ENCODE measurements at regions not wholly inside any gene's neighbourhood (a gene's known extent, or its start where the extent isn't known, plus 50 kb on each side); places are given as distances from the start of the nearest gene placed in this dataset.

DNA sequence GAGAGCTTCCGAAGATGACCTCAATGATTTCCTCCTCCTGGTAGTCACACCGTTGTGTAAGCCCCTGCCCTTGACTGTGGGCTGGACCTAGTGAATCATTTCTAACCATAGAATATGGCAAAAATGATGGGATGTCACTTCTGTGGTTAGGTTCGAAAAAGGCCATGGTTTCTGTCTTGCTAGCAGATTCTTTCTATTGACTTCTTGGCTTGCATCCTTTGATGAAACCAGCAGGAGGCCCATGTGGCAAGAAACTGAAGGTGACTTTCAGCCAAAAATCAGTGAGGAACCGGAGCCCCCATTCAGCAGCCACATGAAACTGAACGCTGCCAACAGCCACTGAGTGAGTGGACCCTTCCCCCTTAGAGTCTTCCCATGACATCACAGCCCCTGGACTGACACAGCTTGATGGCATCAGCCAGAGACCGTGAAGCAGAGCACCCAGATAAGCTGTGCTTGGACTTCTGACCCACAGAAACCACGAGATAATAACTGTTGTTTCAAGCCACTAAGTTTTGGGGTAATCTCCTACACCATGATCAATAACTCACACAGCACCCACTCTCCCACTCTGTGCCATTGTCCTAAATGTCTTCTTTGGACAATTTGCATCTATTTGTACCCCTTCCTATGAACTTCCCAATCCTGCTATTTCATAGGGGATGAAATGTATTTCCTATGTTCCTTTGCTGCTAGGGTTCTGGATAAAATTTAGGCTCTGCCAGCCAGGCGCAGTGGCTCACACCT lies 148.0 kb upstream of the STX18 start:
- DNase-seq = no peak
- Histone ChIP-seq H4K20me1 (ENCODE audit: insufficient read depth) (no peaks in the 10 kb centered on the region), H3F3A (replicated peaks; ENCODE audit: insufficient read depth) (no peaks in the 10 kb centered on the region), H2AFZ (ENCODE audit: low read depth) (no peak overlapping the region), H3K9me2 (no peaks in the 10 kb centered on the region), H3K9me3 (no peaks in the 10 kb centered on the region), H3K4me2 (no peak overlapping the region), H3K27me3 (ENCODE audit: insufficient read depth) (no peaks in the 10 kb centered on the region), H3K4me1 (ENCODE audit: control insufficient read depth in 1 of 2, insufficient read depth in 2 of 2, low read depth in 1 of 2, low read length in 1 of 2) (peaks cover 0 to 5% of the 10 kb centered on the region in 2 experiments; a peak in 1 of 4 replicates), H3K36me3 (replicated peaks in 1 of 2; ENCODE audit: control insufficient read depth in 1 of 2, insufficient read depth in 2 of 2, low read length in 1 of 2) (no peaks in the 10 kb centered on the region), H3K79me2 (ENCODE audit: insufficient read depth) (no peaks in the 10 kb centered on the region), H3K9ac (no peak overlapping the region), H3K4me3 (ENCODE audit: low read depth in 2 of 2, low read length in 1 of 2) (no peak overlapping the region), H3K27ac (ENCODE audit: low read depth in 2 of 2, low read length in 1 of 2) (no peak overlapping the region)
- ChIA-PET CTCF (interaction anchor here (0.7 to 1.9 kb wide), 2 partner anchors 171 to 202 kb away, joined by 3 to 5 read pairs; no protein-coding TSS in a partner anchor), POLR2A (no interaction called here)
- TF ChIP-seq, protein P1, sequence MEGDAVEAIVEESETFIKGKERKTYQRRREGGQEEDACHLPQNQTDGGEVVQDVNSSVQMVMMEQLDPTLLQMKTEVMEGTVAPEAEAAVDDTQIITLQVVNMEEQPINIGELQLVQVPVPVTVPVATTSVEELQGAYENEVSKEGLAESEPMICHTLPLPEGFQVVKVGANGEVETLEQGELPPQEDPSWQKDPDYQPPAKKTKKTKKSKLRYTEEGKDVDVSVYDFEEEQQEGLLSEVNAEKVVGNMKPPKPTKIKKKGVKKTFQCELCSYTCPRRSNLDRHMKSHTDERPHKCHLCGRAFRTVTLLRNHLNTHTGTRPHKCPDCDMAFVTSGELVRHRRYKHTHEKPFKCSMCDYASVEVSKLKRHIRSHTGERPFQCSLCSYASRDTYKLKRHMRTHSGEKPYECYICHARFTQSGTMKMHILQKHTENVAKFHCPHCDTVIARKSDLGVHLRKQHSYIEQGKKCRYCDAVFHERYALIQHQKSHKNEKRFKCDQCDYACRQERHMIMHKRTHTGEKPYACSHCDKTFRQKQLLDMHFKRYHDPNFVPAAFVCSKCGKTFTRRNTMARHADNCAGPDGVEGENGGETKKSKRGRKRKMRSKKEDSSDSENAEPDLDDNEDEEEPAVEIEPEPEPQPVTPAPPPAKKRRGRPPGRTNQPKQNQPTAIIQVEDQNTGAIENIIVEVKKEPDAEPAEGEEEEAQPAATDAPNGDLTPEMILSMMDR (IDR thresholded peaks at IDR 0.05) = no peak
- TF ChIP-seq EZH2phosphoT487 (IDR thresholded peaks at IDR 0.05; ENCODE audit: borderline replicate concordance, low read depth) (no peak), SMC3 (IDR thresholded peaks at IDR 0.05; ENCODE audit: low read depth, low read length) (no peak), GABPA (IDR thresholded peaks at IDR 0.05; ENCODE audit: low read depth) (no peak)
- TF ChIP-seq, protein P2, sequence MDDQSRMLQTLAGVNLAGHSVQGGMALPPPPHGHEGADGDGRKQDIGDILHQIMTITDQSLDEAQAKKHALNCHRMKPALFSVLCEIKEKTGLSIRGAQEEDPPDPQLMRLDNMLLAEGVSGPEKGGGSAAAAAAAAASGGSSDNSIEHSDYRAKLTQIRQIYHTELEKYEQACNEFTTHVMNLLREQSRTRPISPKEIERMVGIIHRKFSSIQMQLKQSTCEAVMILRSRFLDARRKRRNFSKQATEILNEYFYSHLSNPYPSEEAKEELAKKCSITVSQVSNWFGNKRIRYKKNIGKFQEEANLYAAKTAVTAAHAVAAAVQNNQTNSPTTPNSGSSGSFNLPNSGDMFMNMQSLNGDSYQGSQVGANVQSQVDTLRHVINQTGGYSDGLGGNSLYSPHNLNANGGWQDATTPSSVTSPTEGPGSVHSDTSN (IDR thresholded peaks at IDR 0.05) = no peak
- WGBS (ENCODE audit: low lambda C conversion rate) = 84% methylated on average over 7 of the region's 8 CpGs

DNA sequence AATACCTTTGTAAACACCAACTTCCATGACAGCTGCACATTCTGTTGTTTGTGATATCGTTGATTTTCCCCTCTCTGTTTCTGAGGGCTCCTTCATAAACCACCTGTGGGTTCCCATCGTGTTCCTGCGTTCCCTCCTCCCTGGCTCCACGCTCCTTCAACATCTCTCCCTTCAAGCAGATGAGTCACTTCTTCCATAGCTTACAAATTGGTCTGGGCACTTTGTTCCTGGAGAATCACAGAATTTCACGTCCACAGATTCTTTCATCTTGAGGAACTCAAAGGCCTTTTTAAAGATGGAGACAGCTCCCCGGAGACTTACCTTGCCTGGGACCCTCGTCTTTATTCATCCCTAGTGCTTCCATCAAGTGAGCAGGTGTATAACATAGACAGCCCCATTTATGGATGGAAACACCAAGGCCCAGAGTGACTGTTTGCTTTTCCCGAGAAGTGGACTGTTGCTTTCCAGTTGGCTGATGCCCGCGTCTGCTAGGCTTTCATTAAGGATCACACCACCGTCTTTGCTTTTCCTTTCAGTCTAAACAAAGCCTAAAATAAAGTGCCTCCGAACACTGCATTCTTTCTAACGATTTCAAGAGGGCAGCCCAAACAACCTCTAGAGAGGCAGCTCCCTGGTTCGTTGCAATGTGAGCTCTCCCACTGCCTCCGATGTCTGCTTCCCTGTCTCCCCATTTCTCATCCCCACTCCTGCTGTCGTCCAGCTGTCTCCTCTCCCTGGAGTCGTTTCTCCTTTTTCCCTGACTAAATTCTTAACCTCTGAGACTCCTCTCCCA lies 146.3 kb upstream of the STX18 start:
- H3F3A ChIP-seq (replicated peaks; ENCODE audit: insufficient read depth) = no peaks in the 10 kb centered on the region
- no peaks in the 10 kb centered on the region for H3K9me3 ChIP-seq
- H3K4me2 ChIP-seq = no peak overlapping the region
- ChIA-PET CTCF (interaction anchor here (0.9 kb wide), 1 partner anchor 19 kb away, joined by 3 read pairs; no protein-coding TSS in a partner anchor), POLR2A (no interaction called here)
- no peaks in the 10 kb centered on the region for H3K27me3 ChIP-seq (ENCODE audit: insufficient read depth)
- H3K4me1 ChIP-seq (ENCODE audit: control insufficient read depth in 1 of 2, insufficient read depth in 2 of 2, low read depth in 1 of 2, low read length in 1 of 2) = no peaks in the 10 kb centered on the region
- H3K9ac ChIP-seq = no peak overlapping the region
- WGBS (ENCODE audit: low lambda C conversion rate) = 79% methylated on average over 17 of the region's 17 CpGs
- no peak overlapping the region for H2AFZ ChIP-seq (ENCODE audit: low read depth)
- H3K36me3 ChIP-seq (replicated peaks in 1 of 2; ENCODE audit: control insufficient read depth in 1 of 2, insufficient read depth in 2 of 2, low read length in 1 of 2) = no peaks in the 10 kb centered on the region
- H3K27ac ChIP-seq (ENCODE audit: low read depth in 2 of 2, low read length in 1 of 2) = no peak overlapping the region
- no peaks in the 10 kb centered on the region for H3K9me2 ChIP-seq
- no peak for DNase-seq
- no peak overlapping the region for H3K4me3 ChIP-seq (ENCODE audit: low read depth in 2 of 2, low read length in 1 of 2)
- H4K20me1 ChIP-seq (ENCODE audit: insufficient read depth) = no peaks in the 10 kb centered on the region
- H3K79me2 ChIP-seq (ENCODE audit: insufficient read depth) = no peaks in the 10 kb centered on the region
- TF ChIP-seq CHD2 (IDR thresholded peaks at IDR 0.05; ENCODE audit: low read length, partially characterized antibody) = no peak
- no peak for TF ChIP-seq SIN3A (IDR thresholded peaks at IDR 0.05; ENCODE audit: borderline replicate concordance, low read depth, low read length)
- TF ChIP-seq FOXM1 (IDR thresholded peaks at IDR 0.05; ENCODE audit: low read depth) = no peak
- no peak for TF ChIP-seq POLR2AphosphoS5 (IDR thresholded peaks at IDR 0.05; ENCODE audit: low read depth, low read length)
- TF ChIP-seq RAD21 (IDR thresholded peaks at IDR 0.05; ENCODE audit: low read length) = no peak
- no peak for TF ChIP-seq YY1 (IDR thresholded peaks at IDR 0.05; ENCODE audit: low read depth)
- no peak for TF ChIP-seq GATA2 (CRISPR knock-in tag; IDR thresholded peaks at IDR 0.05)
- TF ChIP-seq, protein P3, sequence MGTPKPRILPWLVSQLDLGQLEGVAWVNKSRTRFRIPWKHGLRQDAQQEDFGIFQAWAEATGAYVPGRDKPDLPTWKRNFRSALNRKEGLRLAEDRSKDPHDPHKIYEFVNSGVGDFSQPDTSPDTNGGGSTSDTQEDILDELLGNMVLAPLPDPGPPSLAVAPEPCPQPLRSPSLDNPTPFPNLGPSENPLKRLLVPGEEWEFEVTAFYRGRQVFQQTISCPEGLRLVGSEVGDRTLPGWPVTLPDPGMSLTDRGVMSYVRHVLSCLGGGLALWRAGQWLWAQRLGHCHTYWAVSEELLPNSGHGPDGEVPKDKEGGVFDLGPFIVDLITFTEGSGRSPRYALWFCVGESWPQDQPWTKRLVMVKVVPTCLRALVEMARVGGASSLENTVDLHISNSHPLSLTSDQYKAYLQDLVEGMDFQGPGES (IDR thresholded peaks at IDR 0.05; ENCODE audit: low read depth, low read length) = no peak
- no peak for TF ChIP-seq JUND (IDR thresholded peaks at IDR 0.05)
- TF ChIP-seq TCF12 (IDR thresholded peaks at IDR 0.05) = no peak
- no peak for TF ChIP-seq FOXJ3 (CRISPR knock-in tag; IDR thresholded peaks at IDR 0.05)
- no peak for TF ChIP-seq FOSL2 (IDR thresholded peaks at IDR 0.05; ENCODE audit: borderline replicate concordance, low read depth)
- no peak for TF ChIP-seq RCOR1 (IDR thresholded peaks at IDR 0.05; ENCODE audit: low read length)
- TF ChIP-seq TAF1 (IDR thresholded peaks at IDR 0.05; ENCODE audit: borderline replicate concordance, low read depth, low read length) = no peak
- no peak for TF ChIP-seq NFIC (IDR thresholded peaks at IDR 0.05; ENCODE audit: borderline replicate concordance)
- no peak for TF ChIP-seq NRF1 (IDR thresholded peaks at IDR 0.05; ENCODE audit: low read depth, low read length)
- TF ChIP-seq, protein P4, sequence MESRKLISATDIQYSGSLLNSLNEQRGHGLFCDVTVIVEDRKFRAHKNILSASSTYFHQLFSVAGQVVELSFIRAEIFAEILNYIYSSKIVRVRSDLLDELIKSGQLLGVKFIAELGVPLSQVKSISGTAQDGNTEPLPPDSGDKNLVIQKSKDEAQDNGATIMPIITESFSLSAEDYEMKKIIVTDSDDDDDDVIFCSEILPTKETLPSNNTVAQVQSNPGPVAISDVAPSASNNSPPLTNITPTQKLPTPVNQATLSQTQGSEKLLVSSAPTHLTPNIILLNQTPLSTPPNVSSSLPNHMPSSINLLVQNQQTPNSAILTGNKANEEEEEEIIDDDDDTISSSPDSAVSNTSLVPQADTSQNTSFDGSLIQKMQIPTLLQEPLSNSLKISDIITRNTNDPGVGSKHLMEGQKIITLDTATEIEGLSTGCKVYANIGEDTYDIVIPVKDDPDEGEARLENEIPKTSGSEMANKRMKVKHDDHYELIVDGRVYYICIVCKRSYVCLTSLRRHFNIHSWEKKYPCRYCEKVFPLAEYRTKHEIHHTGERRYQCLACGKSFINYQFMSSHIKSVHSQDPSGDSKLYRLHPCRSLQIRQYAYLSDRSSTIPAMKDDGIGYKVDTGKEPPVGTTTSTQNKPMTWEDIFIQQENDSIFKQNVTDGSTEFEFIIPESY (IDR thresholded peaks at IDR 0.05; ENCODE audit: borderline replicate concordance, low read depth) = no peak

Measured in SK-N-SH (cell line).